NB4 (cell line): ENCODE measurements at regions not wholly inside any gene's neighbourhood (a gene's known extent, or its start where the extent isn't known, plus 50 kb on each side); places are given as distances from the start of the nearest gene placed in this dataset.

Experiments
- DNase-seq: peaks from one replicate; pipeline ENCODE4 v3.0.0; 2010; ENCODE audit warnings: low read depth
- H3K4me3 ChIP-seq: one replicate; pipeline ENCODE4 v1.5.1; 2011; ENCODE audit warnings: mild to moderate bottlenecking, low read depth, low read length, moderate library complexity
- MYC ChIP-seq: IDR thresholded peaks from 2 replicates; pipeline ENCODE4 v1.6.1; 2011; ENCODE audit warnings: low read depth, low read length
- POLR2A ChIP-seq: IDR thresholded peaks from 2 replicates; pipeline ENCODE4 v1.6.1; 2011; ENCODE audit warnings: mild to moderate bottlenecking; ENCODE audit not compliant: insufficient read length; ENCODE audit errors: extremely low read depth
- TF ChIP-seq, protein P1 (sequence below): IDR thresholded peaks from one replicate; pipeline ENCODE4 v1.5.1; 2012; ENCODE audit warnings: low read depth, low read length
- TF ChIP-seq, protein P2 (sequence below): IDR thresholded peaks from 2 replicates; pipeline ENCODE4 v1.6.1; 2011; ENCODE audit warnings: low read depth, low read length

- no peak overlapping the region for H3K4me3 ChIP-seq
- DNase-seq, result no peak
- no peak for TF ChIP-seq MYC
- no peak for TF ChIP-seq POLR2A
These were observed 65.4 kb upstream of the ST8SIA3 start for GRCh38 chr18:57286949-57287348.

GRCh38 chr18:57287766-57288165, 64.6 kb upstream of the ST8SIA3 start:
- DNase-seq, result no peak
- TF ChIP-seq, protein P1, sequence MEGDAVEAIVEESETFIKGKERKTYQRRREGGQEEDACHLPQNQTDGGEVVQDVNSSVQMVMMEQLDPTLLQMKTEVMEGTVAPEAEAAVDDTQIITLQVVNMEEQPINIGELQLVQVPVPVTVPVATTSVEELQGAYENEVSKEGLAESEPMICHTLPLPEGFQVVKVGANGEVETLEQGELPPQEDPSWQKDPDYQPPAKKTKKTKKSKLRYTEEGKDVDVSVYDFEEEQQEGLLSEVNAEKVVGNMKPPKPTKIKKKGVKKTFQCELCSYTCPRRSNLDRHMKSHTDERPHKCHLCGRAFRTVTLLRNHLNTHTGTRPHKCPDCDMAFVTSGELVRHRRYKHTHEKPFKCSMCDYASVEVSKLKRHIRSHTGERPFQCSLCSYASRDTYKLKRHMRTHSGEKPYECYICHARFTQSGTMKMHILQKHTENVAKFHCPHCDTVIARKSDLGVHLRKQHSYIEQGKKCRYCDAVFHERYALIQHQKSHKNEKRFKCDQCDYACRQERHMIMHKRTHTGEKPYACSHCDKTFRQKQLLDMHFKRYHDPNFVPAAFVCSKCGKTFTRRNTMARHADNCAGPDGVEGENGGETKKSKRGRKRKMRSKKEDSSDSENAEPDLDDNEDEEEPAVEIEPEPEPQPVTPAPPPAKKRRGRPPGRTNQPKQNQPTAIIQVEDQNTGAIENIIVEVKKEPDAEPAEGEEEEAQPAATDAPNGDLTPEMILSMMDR, result no peak
- TF ChIP-seq, protein P2, sequence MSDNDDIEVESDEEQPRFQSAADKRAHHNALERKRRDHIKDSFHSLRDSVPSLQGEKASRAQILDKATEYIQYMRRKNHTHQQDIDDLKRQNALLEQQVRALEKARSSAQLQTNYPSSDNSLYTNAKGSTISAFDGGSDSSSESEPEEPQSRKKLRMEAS, result no peak
- TF ChIP-seq MYC, result no peak
- TF ChIP-seq POLR2A, result no peak
- H3K4me3 ChIP-seq, result no peak overlapping the region

GRCh38 chr18:57294547-57294946, 57.8 kb upstream of the ST8SIA3 start:
- no peak for DNase-seq
- no peak overlapping the region for H3K4me3 ChIP-seq
- no peak for TF ChIP-seq MYC
- TF ChIP-seq, protein P1, result no peak
- TF ChIP-seq, protein P2, result no peak
- TF ChIP-seq POLR2A, result no peak

- H3K4me3 ChIP-seq, result no peak overlapping the region
- no peak for DNase-seq
- no peak for TF ChIP-seq POLR2A
- TF ChIP-seq MYC, result no peak
These were observed 56.0 kb upstream of the ST8SIA3 start for GRCh38 chr18:57296336-57296735.

DNA sequence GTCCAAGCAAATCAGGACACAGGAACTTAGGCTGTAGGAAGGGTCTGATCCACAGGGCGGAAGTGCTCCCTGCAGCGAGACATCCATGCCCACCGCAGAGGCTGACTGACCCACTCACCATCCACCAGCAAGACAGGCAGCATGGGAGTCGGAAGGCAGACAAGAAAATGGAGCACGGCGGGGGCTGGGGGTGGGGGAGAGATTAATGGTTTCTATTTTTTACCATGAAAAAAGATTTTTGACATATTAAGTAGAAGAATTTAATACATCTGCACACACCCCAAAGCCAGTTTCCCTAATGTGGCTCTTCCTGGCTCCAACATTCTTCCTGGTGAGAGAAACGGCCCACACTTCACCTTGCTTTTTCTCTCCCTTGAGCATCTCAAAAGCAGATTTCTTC, 55.1 kb upstream of the ST8SIA3 start:
- TF ChIP-seq MYC, result no peak
- TF ChIP-seq POLR2A, result no peak
- TF ChIP-seq, protein P1, result no peak
- TF ChIP-seq, protein P2, result no peak
- H3K4me3 ChIP-seq, result no peak overlapping the region
- DNase-seq, result no peak

DNA sequence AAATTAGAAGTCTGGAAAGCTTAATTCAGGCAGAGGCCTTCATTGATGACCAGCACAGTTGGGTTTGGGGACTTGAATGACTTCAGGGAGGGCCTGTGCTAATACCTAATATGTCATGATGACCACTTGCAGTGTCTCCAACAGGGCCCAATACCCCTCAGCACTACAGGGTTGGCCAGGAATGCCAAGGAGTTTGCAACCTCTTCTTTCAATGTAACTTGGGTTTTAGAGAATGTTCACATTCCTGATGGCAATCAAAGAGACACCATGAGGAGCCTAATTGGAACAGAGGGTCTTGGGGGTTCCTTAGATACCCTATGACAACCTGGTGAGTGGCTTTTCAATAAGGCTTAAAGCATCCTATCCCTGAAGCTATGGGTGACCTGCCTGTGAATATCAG, 52.4 kb upstream of the ST8SIA3 start:
- TF ChIP-seq, protein P2, result no peak
- TF ChIP-seq POLR2A (no peak), MYC (no peak)
- TF ChIP-seq, protein P1, result no peak
- DNase-seq, result no peak
- no peak overlapping the region for H3K4me3 ChIP-seq

DNA sequence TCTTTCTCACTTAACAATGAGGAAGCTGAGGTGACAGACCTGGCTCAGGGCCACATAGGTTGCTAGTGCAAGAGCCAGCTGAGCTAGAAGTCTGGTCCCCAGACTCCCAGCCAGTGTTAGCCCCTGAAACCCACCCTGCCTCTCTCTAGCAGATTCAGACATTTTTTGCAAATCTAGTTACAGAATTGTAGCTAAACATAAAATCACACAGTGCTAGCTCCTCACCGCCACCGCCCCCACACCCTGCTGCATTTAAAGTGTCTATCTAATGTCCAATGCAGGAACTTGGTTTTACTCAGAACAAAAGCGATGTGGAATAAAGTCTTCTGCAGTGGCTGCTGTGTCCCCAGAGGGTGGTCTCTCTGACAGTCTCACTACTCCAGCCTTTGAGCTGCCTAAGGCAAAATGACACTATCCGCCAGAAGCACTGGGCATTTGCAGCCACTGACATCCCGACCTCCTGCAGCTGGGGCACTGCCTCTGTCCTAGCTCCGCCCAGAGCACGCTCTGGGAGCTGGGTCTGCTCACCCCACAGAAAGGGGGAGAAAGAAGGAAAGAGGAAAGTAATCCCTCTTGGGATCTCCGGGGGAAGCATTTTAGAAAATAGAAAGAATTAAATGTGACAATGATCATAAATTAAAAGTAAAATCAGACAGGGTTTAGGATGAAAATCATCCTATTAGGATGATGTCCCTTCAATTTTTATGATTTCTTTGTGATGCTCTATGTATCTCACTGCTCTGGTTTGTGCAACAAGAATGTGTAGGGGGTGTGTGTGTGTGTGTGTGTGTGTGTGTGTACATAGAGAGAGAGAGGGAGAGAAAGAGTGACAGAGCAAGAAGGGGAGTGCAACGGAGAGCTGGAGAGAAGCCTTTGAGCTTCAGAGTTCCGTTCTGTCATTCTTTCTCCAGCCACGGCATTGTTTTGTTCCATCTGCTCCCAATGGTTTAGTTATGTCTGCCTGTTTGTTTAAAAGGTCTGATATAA, 50.5 kb upstream of the ST8SIA3 start:
- H3K4me3 ChIP-seq, result no peak overlapping the region
- no peak for DNase-seq
- no peak for TF ChIP-seq POLR2A
- TF ChIP-seq, protein P1, result no peak
- no peak for TF ChIP-seq MYC
- TF ChIP-seq, protein P2, result no peak
